Upper lobe of left lung (tissue), 4 donors: ENCODE measurements at regions not wholly inside any gene's neighbourhood (a gene's known extent, or its start where the extent isn't known, plus 50 kb on each side); places are given as distances from the start of the nearest gene placed in this dataset.

Experiments used
- CTCF ChIP-seq, 6 experiments: fragments of 450-650 bp in 4 of 6; fragments of 200-600 bp in 2 of 6; sonication (generic) in 2 of 6; IDR thresholded peaks; one replicate each; pipeline ENCODE4 v1.5.1; 2016 to 2019; ENCODE audit warnings: antibody characterized with exemption in 6 of 6
- POLR2A ChIP-seq, 4 donors: fragments of 450-650 bp; IDR thresholded peaks; one replicate each; pipeline ENCODE4 v1.5.1; 2016 to 2017; ENCODE audit warnings: antibody characterized with exemption in 4 of 4, mild to moderate bottlenecking in 2 of 4

GRCh38 chr6:163741743-163742363 is 327.3 kb downstream of the QKI start:
- TF ChIP-seq CTCF (IDR thresholded peaks at IDR 0.05) (no peak), POLR2A (IDR thresholded peaks at IDR 0.05) (no peak)
